Sigmoid colon (tissue), 4 donors: ENCODE measurements at regions not wholly inside any gene's neighbourhood (a gene's known extent, or its start where the extent isn't known, plus 50 kb on each side); places are given as distances from the start of the nearest gene placed in this dataset.

Experiments
- EP300 ChIP-seq, 4 donors: sonication (generic); formaldehyde crosslinking; IDR thresholded peaks; one replicate each; pipeline ENCODE4 v1.6.1; 2017; ENCODE audit warnings: antibody characterized with exemption in 4 of 4
- POLR2A ChIP-seq, 2 donors: fragments of 450-650 bp; IDR thresholded peaks; one replicate each; pipeline ENCODE4 v1.6.1; 2016; ENCODE audit warnings: antibody characterized with exemption in 2 of 2, mild to moderate bottlenecking in 2 of 2, moderate library complexity in 2 of 2
- POLR2AphosphoS5 ChIP-seq, 4 donors: sonication (generic); formaldehyde crosslinking; IDR thresholded peaks; one replicate each; pipeline ENCODE4 v1.6.1; 2017; ENCODE audit warnings: antibody characterized with exemption in 4 of 4
- TF ChIP-seq, protein P1 (sequence below), 4 experiments: fragments of 450-650 bp in 3 of 4; fragments of 200-600 bp in 1 of 4; IDR thresholded peaks; one replicate each; pipeline ENCODE4 v1.5.1; 2016 to 2019; ENCODE audit warnings: antibody characterized with exemption in 4 of 4, mild to moderate bottlenecking in 3 of 4, moderate library complexity in 2 of 4

DNA sequence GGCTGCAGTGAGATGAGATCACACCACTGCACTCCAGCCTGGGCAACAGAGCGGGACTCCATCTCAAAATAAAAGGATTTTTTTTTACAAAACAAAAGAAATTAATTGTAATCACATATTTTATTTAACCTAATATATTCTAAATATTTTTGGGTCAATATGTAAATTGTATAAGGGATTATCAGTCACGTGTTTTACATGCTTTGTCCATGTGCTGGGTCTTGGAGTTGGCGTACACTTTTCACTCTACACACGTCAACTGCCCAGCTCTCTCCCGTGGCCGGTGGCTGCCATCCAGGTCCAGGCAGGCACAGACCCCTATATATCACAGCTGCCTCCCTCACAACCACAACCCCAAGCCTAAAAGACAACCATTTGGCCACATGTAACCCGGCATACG, 68.1 kb downstream of the RBFOX3 start:
- TF ChIP-seq POLR2AphosphoS5 (IDR thresholded peaks at IDR 0.05) (no peak), POLR2A (IDR thresholded peaks at IDR 0.05) (no peak), EP300 (IDR thresholded peaks at IDR 0.05) (no peak)
- TF ChIP-seq, protein P1, sequence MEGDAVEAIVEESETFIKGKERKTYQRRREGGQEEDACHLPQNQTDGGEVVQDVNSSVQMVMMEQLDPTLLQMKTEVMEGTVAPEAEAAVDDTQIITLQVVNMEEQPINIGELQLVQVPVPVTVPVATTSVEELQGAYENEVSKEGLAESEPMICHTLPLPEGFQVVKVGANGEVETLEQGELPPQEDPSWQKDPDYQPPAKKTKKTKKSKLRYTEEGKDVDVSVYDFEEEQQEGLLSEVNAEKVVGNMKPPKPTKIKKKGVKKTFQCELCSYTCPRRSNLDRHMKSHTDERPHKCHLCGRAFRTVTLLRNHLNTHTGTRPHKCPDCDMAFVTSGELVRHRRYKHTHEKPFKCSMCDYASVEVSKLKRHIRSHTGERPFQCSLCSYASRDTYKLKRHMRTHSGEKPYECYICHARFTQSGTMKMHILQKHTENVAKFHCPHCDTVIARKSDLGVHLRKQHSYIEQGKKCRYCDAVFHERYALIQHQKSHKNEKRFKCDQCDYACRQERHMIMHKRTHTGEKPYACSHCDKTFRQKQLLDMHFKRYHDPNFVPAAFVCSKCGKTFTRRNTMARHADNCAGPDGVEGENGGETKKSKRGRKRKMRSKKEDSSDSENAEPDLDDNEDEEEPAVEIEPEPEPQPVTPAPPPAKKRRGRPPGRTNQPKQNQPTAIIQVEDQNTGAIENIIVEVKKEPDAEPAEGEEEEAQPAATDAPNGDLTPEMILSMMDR (IDR thresholded peaks at IDR 0.05), result no peak
